HG02840 (cell line): ENCODE measurements at regions not wholly inside any gene's neighbourhood (a gene's known extent, or its start where the extent isn't known, plus 50 kb on each side); places are given as distances from the start of the nearest gene placed in this dataset.
"Not testable (repeated sequence)": the region's sequence is repeated elsewhere in the genome, so short reads cannot be mapped to it uniquely, and the experiment has no call there.

Experiments used
- ATAC-seq: cut with Tn5 transposase; IDR thresholded peaks from one replicate; pipeline ENCODE4 v1.9.1; 2021; ENCODE audit warnings: mild to moderate bottlenecking, moderate library complexity, moderate number of reproducible peaks; ENCODE audit not compliant: unreplicated experiment, low FRiP score

DNA sequence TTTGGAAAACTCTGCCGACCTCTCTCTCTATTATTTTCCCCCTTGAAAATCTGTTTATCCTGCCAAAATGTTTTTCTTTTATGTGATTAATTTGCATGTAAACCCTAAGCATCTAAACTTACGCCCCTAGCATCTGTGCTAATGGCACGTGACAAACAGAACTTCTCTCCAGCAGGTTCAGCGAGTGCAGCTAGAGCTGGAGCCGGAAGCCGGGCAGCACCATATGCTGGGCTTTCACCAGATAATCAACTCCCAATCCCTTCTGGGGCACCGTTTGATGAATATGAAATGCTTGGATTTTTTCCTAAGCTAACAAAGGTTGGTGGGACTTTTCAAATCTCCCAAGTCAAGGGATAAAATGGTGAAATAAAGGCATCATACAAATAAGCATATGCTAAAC is 667.5 kb upstream of the TMEM132C start:
- no peak for ATAC-seq

DNA sequence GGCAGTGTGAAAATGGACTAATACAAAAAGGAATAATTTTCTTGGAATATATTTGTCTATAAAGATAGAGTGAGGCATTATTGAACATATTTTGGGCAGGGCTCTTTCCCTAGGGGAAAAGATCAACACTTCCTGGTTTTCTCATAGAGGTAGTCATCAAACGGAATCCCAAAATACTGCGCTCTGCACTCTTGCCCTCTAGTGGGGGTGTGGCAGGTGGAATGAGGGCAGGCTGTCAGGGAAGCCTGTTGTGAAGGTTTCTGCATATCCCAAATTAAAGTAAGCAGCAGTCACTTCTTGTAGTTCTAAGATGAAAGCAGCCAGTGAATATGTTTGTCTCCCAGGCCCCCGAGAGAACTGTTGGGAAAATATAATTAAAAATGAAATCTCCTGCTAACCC is 666.8 kb upstream of the TMEM132C start:
- no peak for ATAC-seq

GRCh38 chr12:127606476-127607015 is 660.4 kb upstream of the TMEM132C start:
- ATAC-seq = no peak

GRCh38 chr12:127607146-127607725 is 659.7 kb upstream of the TMEM132C start:
- ATAC-seq = no peak

- not testable (repeated sequence) for ATAC-seq
These were observed 658.6 kb upstream of the TMEM132C start for GRCh38 chr12:127608359-127608758.

GRCh38 chr12:127613056-127613455 is 653.9 kb upstream of the TMEM132C start:
- no peak for ATAC-seq

DNA sequence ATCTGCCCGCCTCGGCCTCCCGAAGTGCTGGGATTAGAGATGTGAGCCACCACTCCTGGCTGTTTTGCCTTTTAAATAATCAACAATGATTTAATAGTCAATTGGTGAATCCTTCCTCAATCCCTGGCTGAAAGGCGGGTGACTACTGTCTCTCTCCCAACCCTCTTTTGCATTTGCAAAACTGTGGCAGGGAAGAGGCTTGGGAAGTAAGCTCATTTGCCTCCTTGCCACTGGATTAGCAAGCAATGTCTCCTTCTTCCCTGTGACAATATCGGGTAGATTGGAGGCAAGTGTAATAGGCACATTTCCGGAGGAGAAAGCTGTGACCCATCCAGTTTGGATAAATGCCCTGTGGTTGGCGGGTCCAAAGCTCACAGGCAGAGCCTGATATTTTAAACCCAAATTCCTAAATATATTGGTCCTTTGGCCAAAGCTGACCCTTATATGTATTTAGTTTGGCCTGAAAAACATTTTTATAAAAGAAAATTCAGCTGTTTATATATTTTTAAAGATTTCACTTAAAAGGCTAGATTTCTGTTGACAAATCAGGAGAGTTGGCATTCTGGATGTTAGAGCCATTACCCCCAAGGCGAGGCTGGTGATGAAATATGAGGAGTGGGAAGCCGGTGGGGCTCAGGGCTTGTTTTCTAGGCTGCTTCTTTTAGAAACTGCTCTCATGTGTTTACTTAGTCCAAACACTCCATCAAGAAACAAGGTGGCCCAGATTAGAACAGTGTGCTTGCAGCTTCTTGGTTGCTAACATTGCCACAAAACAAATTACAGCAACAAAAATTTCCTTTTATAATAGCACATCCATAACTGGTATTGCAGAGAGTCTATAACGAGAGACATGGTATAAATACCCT is 646.9 kb upstream of the TMEM132C start:
- no peak for ATAC-seq

GRCh38 chr12:127620735-127621355 is 646.1 kb upstream of the TMEM132C start:
- ATAC-seq = no peak

GRCh38 chr12:127621366-127621765 is 645.6 kb upstream of the TMEM132C start:
- no peak for ATAC-seq

GRCh38 chr12:127623362-127623761 is 643.6 kb upstream of the TMEM132C start:
- ATAC-seq = no peak

- ATAC-seq = no peak
These were observed 641.7 kb upstream of the TMEM132C start for GRCh38 chr12:127625176-127625771.

DNA sequence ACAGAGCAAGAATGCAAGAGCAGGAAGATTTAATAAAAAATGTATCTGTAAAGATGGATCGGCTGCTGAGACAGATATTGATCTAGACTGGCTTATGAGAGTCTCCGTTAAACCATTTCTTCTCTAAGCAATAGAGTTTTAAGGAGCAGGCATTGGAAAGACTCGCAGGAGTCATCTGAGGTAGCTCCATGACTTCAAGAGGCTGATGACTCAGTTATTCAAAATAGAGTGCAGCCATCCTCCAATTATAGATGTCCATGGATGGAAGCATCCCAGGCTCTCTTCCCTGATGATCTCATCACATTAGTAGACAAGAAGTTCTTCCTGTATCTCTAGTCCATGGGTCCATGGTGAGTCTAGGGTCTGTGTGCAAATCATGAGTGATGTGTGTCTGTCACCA is 638.3 kb upstream of the TMEM132C start:
- ATAC-seq = no peak

DNA sequence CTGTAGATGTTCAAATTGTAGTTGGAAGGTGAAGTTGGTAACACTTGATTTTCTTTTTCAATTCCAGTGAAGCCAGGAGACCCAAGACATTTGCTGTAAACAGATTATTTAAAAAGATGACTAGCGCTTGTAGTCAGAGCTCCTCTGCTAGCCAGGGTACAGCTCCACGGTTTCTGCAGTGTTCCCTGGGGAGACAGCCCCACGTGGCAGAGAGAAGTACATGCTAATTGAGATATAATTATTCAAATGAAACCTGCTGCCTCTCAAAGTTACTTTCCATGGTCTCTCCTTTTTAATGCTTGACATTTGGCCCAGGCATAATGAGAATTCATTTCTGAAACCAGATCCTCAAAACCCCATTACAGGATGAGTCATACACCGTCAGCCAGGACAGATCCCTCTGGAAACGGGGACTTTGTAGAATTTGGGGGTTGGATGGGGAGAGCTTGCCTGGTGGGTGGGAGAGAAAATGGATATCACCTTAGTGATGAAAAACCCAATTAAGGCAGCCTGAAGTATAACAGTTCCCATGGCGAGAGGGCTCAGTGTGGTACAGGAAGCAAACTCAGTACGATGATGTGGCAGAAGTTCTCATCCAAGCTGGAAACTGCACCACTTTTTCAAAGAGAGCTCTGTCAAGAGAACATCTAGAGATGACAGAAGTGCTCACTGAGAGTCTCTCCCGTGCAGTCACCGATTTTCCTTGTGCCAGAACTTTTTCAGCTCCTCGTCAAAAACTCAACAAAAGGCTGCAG is 637.7 kb upstream of the TMEM132C start:
- ATAC-seq = no peak

DNA sequence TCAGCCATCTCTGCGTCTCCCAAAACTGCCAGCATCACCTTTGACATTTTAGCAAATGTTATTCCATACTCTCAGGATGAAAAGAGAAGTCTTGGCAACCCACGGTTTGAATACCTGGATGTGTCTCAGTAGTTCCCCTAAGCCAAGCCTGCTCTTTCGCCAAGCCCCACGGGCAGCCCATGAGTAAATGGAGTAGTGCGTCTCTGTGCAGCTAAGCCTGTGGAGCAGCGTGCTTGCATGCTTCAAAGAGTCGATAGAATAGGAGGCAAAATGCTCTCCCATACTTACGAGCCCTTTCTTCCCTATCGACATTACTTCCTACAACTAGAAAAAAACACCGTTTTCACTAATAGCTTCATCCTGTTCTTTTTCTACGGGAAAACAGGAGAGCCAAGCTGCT is 634.5 kb upstream of the TMEM132C start:
- ATAC-seq = no peak

DNA sequence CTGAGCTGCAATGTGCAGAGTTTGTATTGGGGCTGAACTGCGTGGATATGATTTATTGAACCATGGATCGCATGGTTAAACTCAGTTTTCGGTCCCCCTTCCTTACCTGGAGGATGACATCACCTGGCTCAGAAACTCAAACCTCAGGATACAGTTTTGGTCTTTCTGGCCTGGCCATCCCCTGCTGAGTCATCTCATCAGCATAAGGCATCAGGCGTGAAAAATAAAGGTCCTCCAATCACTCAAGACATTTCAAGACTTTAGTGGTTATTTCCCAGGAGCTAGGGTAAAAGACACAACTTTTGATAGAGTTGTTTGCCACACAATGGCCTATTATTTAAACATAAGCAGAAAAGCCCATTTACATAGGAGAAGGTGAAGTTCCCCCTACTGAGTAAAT is 631.1 kb upstream of the TMEM132C start:
- ATAC-seq = no peak

DNA sequence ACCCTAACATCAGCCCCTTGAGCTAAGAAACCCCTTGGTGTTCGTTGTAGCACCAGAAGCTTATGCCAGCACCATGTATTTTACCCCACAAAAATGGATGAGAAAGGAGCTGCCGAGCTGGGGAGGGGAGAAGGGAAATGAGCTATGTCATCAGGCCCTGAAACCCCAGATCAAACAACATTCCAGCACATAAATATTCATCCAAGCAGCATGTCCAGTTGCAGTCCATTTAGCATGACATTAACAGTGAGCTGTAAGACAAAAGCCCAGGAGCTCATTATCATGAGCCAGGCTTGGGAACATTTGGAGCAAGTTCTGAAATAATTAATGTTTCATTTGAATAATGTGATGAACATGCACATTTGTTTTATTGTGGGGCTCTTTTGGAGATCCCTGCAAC is 630.1 kb upstream of the TMEM132C start:
- no peak for ATAC-seq

GRCh38 chr12:127640181-127640886 is 626.6 kb upstream of the TMEM132C start:
- ATAC-seq = no peak

- no peak for ATAC-seq
These were observed 624.8 kb upstream of the TMEM132C start for GRCh38 chr12:127642208-127642607.

DNA sequence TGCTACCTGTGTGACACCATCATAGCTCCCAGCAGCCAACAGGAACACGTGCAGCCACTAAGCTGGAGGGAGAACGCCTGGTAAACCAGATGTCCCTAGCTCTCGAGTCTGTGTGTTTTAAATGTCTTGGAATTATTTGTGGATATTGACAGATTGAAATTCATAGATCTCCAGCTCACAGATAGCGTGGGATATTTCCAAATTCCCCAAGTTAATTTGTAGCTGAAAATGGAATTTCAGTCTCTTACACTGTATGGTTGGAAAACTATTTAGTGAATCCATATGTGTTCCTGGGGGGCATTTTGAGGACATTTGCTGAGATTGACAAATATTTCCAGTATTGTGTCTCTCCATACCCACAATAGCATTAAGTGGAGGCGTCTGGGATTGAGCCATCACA is 618.6 kb upstream of the TMEM132C start:
- no peak for ATAC-seq

DNA sequence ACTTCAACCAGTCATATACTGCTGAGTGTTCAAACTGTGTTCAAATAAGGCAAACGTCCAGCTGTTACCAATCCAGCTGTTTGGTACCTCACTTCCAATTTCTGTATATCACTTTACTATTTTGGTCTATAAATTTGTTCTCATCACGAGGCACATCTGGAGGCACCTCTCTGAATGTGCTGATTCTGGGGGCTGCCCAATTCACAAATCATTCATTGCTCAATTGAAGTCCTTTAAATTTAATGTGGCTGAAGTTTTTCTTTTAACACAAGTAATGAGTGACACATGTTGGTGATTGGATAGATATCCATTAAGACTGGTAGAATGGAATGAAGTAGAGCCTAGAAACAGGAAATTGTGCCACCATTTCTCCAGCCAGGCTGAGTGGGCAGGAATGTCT is 617.0 kb upstream of the TMEM132C start:
- no peak for ATAC-seq
